SK-N-SH (cell line): ENCODE measurements at regions not wholly inside any gene's neighbourhood (a gene's known extent, or its start where the extent isn't known, plus 50 kb on each side); places are given as distances from the start of the nearest gene placed in this dataset.

Source experiments
- CTCF ChIA-PET: fragments of 300-600, 350-600 bp; formaldehyde crosslinking; extraction: SDS; loops from one replicate; lab custom pipeline; 2021; lab: Yijun Ruan, JAX
- POLR2A ChIA-PET: fragments of 350-600 bp; sonication (Branson Sonifier 250); formaldehyde crosslinking; extraction: SDS; loops from one replicate; lab custom pipeline; 2020; ENCODE audit warnings: antibody characterized with exemption, inconsistent platforms; lab: Yijun Ruan, JAX
- DNase-seq: peaks from one replicate; pipeline ENCODE4 v3.0.0; 2012
- H2AFZ ChIP-seq: fragments of 200-600 bp; sonication (generic); 2 replicates; pipeline ENCODE4 v1.8.1; 2016; ENCODE audit warnings: antibody characterized with exemption, mild to moderate bottlenecking, low read depth
- H3F3A ChIP-seq: fragments of 200-600 bp; sonication (generic); replicated peaks from 2 replicates; pipeline ENCODE3; 2016; ENCODE audit warnings: antibody characterized with exemption, mild to moderate bottlenecking; ENCODE audit not compliant: insufficient read depth
- H3K27ac ChIP-seq, 2 experiments: fragments of 200-500 bp in 1 of 2; fragments of 200-600 bp in 1 of 2; sonication (Bioruptor generic) in 1 of 2; sonication (generic), shearing (Covaris generic) in 1 of 2; 2 replicates each; pipeline versions ENCODE4 v1.5.1 to v1.6.1; 2014 to 2016; ENCODE audit warnings: low read depth in 2 of 2, inconsistent platforms in 1 of 2, low read length in 1 of 2, mild to moderate bottlenecking in 1 of 2, mixed read lengths in 1 of 2
- H3K27me3 ChIP-seq: fragments of 200-600 bp; sonication (generic), shearing (Covaris generic); 2 replicates; pipeline ENCODE4 v1.6.1; 2016; ENCODE audit warnings: mixed run types; ENCODE audit not compliant: insufficient read depth
- H3K36me3 ChIP-seq, 2 experiments: fragments of 200-500 bp in 1 of 2; fragments of 200-600 bp in 1 of 2; sonication (Bioruptor generic) in 1 of 2; sonication (generic) in 1 of 2; replicated peaks in 1 of 2; 2 replicates each; pipeline versions ENCODE3 to v1.5.1; 2014 to 2016; ENCODE audit warnings: low read length in 1 of 2, mild to moderate bottlenecking in 1 of 2; ENCODE audit not compliant: insufficient read depth in 2 of 2, control insufficient read depth in 1 of 2
- H3K4me1 ChIP-seq, 2 experiments: fragments of 200-500 bp in 1 of 2; fragments of 200-600 bp in 1 of 2; sonication (Bioruptor generic) in 1 of 2; sonication (generic), shearing (Covaris generic) in 1 of 2; 2 replicates each; pipeline versions ENCODE4 v1.5.1 to v1.6.1; 2014 to 2016; ENCODE audit warnings: low read depth in 1 of 2, low read length in 1 of 2, mixed run types in 1 of 2; ENCODE audit not compliant: insufficient read depth in 2 of 2, control insufficient read depth in 1 of 2
- H3K4me2 ChIP-seq: fragments of 200-600 bp; sonication (generic), shearing (Covaris generic); 2 replicates; pipeline ENCODE4 v1.6.1; 2017; ENCODE audit warnings: mixed run types
- H3K4me3 ChIP-seq, 2 experiments: fragments of 200-500 bp in 1 of 2; fragments of 200-600 bp in 1 of 2; sonication (Bioruptor generic) in 1 of 2; sonication (generic), shearing (Covaris generic) in 1 of 2; 2 replicates each; pipeline versions ENCODE4 v1.5.1 to v1.8.1; 2014 to 2016; ENCODE audit warnings: low read depth in 2 of 2, inconsistent platforms in 1 of 2, low read length in 1 of 2, mild to moderate bottlenecking in 1 of 2, mixed read lengths in 1 of 2, moderate library complexity in 1 of 2
- H3K79me2 ChIP-seq: fragments of 200-600 bp; sonication (generic); 2 replicates; pipeline ENCODE4 v1.8.1; 2017; ENCODE audit warnings: mild to moderate bottlenecking; ENCODE audit not compliant: insufficient read depth
- H3K9ac ChIP-seq: fragments of 200-600 bp; sonication (generic); 2 replicates; pipeline ENCODE4 v1.6.1; 2017; ENCODE audit warnings: mixed run types
- H3K9me2 ChIP-seq: fragments of 200-600 bp; sonication (generic); 2 replicates; pipeline ENCODE4 v1.6.1; 2017; ENCODE audit warnings: mixed run types
- H3K9me3 ChIP-seq: fragments of 200-600 bp; sonication (generic); 2 replicates; pipeline ENCODE4 v1.6.1; 2017; ENCODE audit warnings: mixed run types, mild to moderate bottlenecking, moderate library complexity
- H4K20me1 ChIP-seq: fragments of 200-600 bp; sonication (generic); 2 replicates; pipeline ENCODE4 v1.6.1; 2017; ENCODE audit warnings: mild to moderate bottlenecking, mixed run types; ENCODE audit not compliant: insufficient read depth
- CHD2 ChIP-seq: fragments of 150-350 bp; IDR thresholded peaks from 2 replicates; pipeline ENCODE4 v1.6.1; 2018; ENCODE audit warnings: low read length; ENCODE audit not compliant: partially characterized antibody
- GABPA ChIP-seq: IDR thresholded peaks from 2 replicates; pipeline ENCODE4 v1.4.0; 2012; ENCODE audit warnings: low read depth, mild to moderate bottlenecking
- NFIC ChIP-seq: IDR thresholded peaks from 2 replicates; pipeline ENCODE4 v1.4.0; 2012; ENCODE audit warnings: borderline replicate concordance
- NRF1 ChIP-seq: IDR thresholded peaks from 2 replicates; pipeline ENCODE4 v1.6.1; 2012; ENCODE audit warnings: low read depth, mild to moderate bottlenecking, low read length
- POLR2AphosphoS5 ChIP-seq: IDR thresholded peaks from 2 replicates; pipeline ENCODE4 v1.6.1; 2012; ENCODE audit warnings: low read depth, low read length
- RAD21 ChIP-seq: IDR thresholded peaks from 2 replicates; pipeline ENCODE4 v1.6.1; 2012; ENCODE audit warnings: mild to moderate bottlenecking, low read length
- RXRA ChIP-seq: IDR thresholded peaks from 2 replicates; pipeline ENCODE4 v1.4.0; 2012; ENCODE audit warnings: low read depth, mild to moderate bottlenecking, borderline replicate concordance
- SIN3A ChIP-seq: IDR thresholded peaks from 2 replicates; pipeline ENCODE4 v1.6.1; 2012; ENCODE audit warnings: low read depth, mild to moderate bottlenecking, low read length, moderate library complexity, borderline replicate concordance
- SMC3 ChIP-seq: IDR thresholded peaks from 2 replicates; pipeline ENCODE4 v1.6.1; 2012; ENCODE audit warnings: low read depth, low read length, improper control_type of control experiment
- WGBS: methylation state at CpG from one replicate; pipeline ENCODE4 v1.1.6; 2017; ENCODE audit warnings: low lambda C conversion rate; 5-methylcytosine and 5-hydroxymethylcytosine counted together
- TF ChIP-seq, protein P1 (sequence below): IDR thresholded peaks from 2 replicates; pipeline ENCODE4 v1.6.1; 2012; ENCODE audit warnings: mild to moderate bottlenecking, low read depth, low read length, moderate library complexity
- TF ChIP-seq, protein P2 (sequence below): IDR thresholded peaks from 2 replicates; pipeline ENCODE4 v1.4.0; 2012; ENCODE audit warnings: low read depth
- TF ChIP-seq, protein P3 (sequence below): fragments of 150-350 bp; IDR thresholded peaks from 2 replicates; pipeline ENCODE4 v1.6.1; 2016; ENCODE audit warnings: mild to moderate bottlenecking, low read depth, low read length

DNA sequence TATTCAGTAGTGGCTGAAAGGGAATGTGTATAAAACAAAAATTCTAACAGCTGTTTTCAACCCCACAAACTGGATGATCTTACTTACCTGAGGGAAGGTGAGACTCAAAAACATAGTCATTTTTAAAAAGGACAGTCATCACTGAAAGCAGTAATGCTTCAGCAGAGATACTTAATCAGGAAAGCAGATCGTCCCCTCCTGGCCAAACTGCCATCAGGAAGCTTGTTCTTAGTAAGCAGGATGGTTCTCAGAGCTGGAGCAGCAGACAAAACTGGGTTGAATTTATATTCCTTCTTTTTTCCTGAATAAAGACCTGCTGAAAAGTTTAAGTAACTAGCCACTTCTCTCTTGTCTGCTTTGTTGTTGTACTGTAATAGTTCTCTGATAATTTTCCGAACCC, 1156.5 kb downstream of the OLFM4 start (continued):
- TF ChIP-seq NRF1 = no peak
- TF ChIP-seq, protein P1, sequence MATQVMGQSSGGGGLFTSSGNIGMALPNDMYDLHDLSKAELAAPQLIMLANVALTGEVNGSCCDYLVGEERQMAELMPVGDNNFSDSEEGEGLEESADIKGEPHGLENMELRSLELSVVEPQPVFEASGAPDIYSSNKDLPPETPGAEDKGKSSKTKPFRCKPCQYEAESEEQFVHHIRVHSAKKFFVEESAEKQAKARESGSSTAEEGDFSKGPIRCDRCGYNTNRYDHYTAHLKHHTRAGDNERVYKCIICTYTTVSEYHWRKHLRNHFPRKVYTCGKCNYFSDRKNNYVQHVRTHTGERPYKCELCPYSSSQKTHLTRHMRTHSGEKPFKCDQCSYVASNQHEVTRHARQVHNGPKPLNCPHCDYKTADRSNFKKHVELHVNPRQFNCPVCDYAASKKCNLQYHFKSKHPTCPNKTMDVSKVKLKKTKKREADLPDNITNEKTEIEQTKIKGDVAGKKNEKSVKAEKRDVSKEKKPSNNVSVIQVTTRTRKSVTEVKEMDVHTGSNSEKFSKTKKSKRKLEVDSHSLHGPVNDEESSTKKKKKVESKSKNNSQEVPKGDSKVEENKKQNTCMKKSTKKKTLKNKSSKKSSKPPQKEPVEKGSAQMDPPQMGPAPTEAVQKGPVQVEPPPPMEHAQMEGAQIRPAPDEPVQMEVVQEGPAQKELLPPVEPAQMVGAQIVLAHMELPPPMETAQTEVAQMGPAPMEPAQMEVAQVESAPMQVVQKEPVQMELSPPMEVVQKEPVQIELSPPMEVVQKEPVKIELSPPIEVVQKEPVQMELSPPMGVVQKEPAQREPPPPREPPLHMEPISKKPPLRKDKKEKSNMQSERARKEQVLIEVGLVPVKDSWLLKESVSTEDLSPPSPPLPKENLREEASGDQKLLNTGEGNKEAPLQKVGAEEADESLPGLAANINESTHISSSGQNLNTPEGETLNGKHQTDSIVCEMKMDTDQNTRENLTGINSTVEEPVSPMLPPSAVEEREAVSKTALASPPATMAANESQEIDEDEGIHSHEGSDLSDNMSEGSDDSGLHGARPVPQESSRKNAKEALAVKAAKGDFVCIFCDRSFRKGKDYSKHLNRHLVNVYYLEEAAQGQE = no peak
- TF ChIP-seq SIN3A = no peak
- TF ChIP-seq, protein P2, sequence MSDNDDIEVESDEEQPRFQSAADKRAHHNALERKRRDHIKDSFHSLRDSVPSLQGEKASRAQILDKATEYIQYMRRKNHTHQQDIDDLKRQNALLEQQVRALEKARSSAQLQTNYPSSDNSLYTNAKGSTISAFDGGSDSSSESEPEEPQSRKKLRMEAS = no peak
- TF ChIP-seq NFIC = no peak
- TF ChIP-seq GABPA = no peak

DNA sequence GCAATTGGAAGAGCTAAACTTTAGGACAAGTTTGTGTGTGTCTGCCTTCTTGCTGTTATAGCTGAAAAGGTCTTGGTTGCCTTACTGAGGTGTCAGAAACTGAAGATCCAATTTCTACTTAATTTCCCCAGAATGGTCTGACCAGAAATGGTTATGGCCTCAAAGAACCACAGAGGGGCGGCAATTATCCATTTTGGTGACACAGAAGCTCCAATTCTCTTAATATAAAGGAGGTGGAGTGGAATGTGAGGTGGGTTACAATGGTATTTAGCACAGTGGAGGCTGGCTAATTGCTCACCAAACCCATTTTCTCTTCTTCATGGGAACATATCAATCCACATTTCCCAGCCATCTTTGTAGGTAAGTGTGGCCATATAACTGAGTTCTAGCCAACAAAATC, 1157.2 kb downstream of the OLFM4 start:
- no peak overlapping the region for H3K9ac ChIP-seq
- no peak overlapping the region; a peak in 1 of 4 replicates for H3K4me3 ChIP-seq
- no peaks in the 10 kb centered on the region for H3K36me3 ChIP-seq
- no peaks in the 10 kb centered on the region for H3K9me2 ChIP-seq
- H2AFZ ChIP-seq = no peak overlapping the region
- 0% methylated on average over 1 of the region's 1 CpG for whole genome bisulfite sequencing
- no peak overlapping the region for H3K4me2 ChIP-seq
- no peaks in the 10 kb centered on the region for H3K27me3 ChIP-seq
- H3K9me3 ChIP-seq = no peaks in the 10 kb centered on the region
- no peaks in the 10 kb centered on the region for H3K79me2 ChIP-seq
- no peaks in the 10 kb centered on the region for H3F3A ChIP-seq
- CTCF ChIA-PET = no interaction called here
- H3K4me1 ChIP-seq = no peaks in the 10 kb centered on the region
- peak; percentile 33 for TF ChIP-seq RAD21
- no peak for TF ChIP-seq POLR2AphosphoS5
- no peak for TF ChIP-seq GABPA
- no peak for TF ChIP-seq SIN3A
- no peaks in the 10 kb centered on the region for H4K20me1 ChIP-seq
- no peak for DNase-seq
- H3K27ac ChIP-seq = no peak overlapping the region
- POLR2A ChIA-PET = no interaction called here

DNA sequence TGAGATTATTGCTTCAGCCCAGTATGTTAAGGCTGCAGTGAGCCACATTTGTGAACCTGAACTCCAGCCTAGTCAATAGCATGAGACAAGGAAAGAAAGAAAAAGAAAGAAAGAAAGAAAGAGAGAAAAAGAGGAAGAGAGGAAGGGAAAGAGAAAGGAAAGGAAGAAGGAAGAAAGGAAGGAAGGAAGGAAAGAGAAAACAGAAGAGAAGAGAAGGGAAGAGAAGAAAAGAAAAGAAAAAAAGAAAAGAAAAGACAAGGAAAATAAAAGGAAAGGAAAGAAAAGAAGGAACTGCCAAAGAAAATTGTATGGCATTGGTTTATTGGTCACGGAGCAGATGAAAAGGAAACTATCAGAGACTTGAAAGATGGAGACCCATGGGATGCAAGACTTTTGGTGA, 1158.8 kb downstream of the OLFM4 start:
- WGBS = 3% methylated on average over 1 of the region's 1 CpG
- H3K4me3 ChIP-seq = no peak overlapping the region
- ChIA-PET POLR2A (no interaction called here), CTCF (no interaction called here)
- no peaks in the 10 kb centered on the region for H3K9me3 ChIP-seq
- no peak overlapping the region for H3K4me2 ChIP-seq
- no peak overlapping the region for H3K27ac ChIP-seq
- H2AFZ ChIP-seq = no peak overlapping the region
- no peaks in the 10 kb centered on the region for H3K4me1 ChIP-seq
- H3K79me2 ChIP-seq = no peaks in the 10 kb centered on the region
- no peaks in the 10 kb centered on the region for H3K27me3 ChIP-seq
- no peaks in the 10 kb centered on the region for H4K20me1 ChIP-seq
- no peak for DNase-seq
- TF ChIP-seq, protein P3, sequence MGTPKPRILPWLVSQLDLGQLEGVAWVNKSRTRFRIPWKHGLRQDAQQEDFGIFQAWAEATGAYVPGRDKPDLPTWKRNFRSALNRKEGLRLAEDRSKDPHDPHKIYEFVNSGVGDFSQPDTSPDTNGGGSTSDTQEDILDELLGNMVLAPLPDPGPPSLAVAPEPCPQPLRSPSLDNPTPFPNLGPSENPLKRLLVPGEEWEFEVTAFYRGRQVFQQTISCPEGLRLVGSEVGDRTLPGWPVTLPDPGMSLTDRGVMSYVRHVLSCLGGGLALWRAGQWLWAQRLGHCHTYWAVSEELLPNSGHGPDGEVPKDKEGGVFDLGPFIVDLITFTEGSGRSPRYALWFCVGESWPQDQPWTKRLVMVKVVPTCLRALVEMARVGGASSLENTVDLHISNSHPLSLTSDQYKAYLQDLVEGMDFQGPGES = no peak
- TF ChIP-seq RXRA (no peak), SMC3 (no peak), NRF1 (no peak), CHD2 (no peak)
- TF ChIP-seq, protein P2 = no peak
- TF ChIP-seq, protein P1 = no peak
- H3F3A ChIP-seq = no peaks in the 10 kb centered on the region
- H3K9me2 ChIP-seq = no peaks in the 10 kb centered on the region
- H3K36me3 ChIP-seq = no peaks in the 10 kb centered on the region
- H3K9ac ChIP-seq = no peak overlapping the region
